ENCODE measurements at regions not wholly inside any gene's neighbourhood (a gene's known extent, or its start where the extent isn't known, plus 50 kb on each side); places are given as distances from the start of the nearest gene placed in this dataset.

DNA sequence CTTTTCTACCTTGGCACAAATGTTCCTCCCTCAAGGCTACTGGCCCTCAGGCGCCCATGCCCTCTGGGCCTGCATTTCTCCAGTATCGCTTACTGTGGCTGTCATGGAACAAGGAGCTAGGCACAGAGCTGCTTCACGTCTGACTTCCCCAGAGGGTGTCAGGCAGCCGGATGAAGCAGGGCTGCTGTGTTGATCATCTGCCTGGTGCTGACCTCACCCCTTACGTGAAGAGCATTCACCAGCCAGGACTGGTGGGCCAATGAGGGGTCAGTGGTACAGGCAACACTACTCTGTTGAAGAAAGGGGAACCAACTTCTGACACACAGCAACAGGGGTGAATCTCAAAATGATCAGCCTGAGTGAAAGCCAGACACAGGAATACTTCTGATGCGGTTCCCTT is 215.5 kb upstream of the GALNT2 start:
- DNase-seq (ENCODE audit: low read depth), result no peak
- no peak overlapping the region for H3K4me3 ChIP-seq (ENCODE audit: low read length)
- TF ChIP-seq, protein P1, sequence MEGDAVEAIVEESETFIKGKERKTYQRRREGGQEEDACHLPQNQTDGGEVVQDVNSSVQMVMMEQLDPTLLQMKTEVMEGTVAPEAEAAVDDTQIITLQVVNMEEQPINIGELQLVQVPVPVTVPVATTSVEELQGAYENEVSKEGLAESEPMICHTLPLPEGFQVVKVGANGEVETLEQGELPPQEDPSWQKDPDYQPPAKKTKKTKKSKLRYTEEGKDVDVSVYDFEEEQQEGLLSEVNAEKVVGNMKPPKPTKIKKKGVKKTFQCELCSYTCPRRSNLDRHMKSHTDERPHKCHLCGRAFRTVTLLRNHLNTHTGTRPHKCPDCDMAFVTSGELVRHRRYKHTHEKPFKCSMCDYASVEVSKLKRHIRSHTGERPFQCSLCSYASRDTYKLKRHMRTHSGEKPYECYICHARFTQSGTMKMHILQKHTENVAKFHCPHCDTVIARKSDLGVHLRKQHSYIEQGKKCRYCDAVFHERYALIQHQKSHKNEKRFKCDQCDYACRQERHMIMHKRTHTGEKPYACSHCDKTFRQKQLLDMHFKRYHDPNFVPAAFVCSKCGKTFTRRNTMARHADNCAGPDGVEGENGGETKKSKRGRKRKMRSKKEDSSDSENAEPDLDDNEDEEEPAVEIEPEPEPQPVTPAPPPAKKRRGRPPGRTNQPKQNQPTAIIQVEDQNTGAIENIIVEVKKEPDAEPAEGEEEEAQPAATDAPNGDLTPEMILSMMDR (conservative IDR thresholded peaks at IDR 0.05; ENCODE audit: low read depth, low read length), result no peak

DNA sequence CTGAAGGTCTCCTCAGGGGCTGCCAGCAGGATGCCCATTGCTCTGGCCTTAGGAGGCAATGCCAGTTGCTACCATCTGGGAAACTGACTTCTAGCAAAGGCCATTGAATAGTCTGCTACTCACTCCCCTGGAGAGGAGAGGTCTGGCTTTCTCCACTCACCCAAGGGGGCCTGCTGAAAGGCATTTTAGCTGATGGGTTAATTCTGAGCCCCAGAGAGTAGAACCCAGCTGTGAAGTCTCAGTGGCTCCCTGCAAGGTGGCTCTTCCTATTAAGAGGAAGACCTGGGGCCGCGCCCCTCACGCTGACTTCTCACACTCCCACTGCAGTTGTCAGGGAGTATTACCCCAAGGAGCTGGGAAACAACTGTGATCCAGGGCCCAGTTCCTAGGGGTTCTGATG is 213.3 kb upstream of the GALNT2 start:
- TF ChIP-seq, protein P1 (conservative IDR thresholded peaks at IDR 0.05; ENCODE audit: low read depth, low read length), result no peak

DNA sequence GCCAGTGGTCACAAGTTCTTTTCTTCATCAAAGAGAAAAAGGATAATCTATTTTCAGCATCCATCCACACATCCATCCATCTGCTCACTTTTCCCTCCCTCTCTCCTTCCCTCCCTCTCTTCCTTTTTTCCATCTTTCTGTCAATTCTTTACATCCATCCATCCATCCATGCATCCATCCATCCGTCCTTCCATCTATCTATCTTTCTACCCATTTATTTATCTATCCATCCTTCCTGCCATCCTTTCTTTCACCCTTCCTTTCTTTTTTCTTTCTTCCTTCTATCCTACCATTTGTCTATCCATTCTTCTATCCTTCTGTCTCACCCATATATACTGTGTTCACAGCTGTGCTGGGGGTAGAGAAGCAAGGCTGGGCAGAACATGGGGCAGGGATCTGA is 212.4 kb upstream of the GALNT2 start:
- TF ChIP-seq, protein P1 (conservative IDR thresholded peaks at IDR 0.05; ENCODE audit: low read depth, low read length), result no peak
- no peak for DNase-seq (ENCODE audit: low read depth)
- no peak overlapping the region for H3K4me3 ChIP-seq (ENCODE audit: low read length)

More for the DNA sequence above, 213.3 kb upstream of the GALNT2 start:
- no peak overlapping the region for H3K4me3 ChIP-seq (ENCODE audit: low read length)
- DNase-seq (ENCODE audit: low read depth), result no peak

DNA sequence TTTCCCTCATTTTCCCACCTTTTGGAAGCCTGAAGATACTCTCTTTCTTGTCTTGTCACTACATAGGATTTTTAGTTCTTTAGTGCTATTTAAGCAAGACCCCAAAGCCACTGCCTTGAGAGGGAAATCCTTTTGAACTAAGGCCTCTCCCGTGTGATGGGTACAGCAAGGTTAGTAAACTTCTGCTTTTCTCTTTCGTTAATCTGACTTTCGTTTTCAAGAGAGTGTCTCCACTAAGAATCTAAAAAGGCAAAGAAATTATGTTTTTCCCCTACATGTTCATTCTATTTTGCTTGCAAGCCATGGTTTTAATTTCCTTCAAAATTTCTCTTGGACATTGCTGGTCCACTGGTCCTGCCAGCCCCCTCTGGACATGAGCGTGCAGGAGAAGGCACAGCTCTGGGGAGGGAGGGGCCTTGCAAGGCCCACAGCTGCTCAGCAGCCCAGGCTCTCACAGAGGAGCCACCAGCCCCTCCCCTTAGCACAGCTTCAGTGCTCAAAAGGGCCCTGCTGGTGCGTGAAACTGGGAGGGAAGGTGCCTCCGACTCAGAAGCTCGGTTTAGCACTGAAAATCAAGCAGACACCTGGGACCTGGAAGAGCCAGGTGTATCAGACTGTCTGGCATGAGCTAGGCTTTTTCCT is 210.9 kb upstream of the GALNT2 start:
- DNase-seq (ENCODE audit: low read depth), result no peak
- TF ChIP-seq, protein P1 (conservative IDR thresholded peaks at IDR 0.05; ENCODE audit: low read depth, low read length), result no peak
- H3K4me3 ChIP-seq (ENCODE audit: low read length), result no peak overlapping the region

DNA sequence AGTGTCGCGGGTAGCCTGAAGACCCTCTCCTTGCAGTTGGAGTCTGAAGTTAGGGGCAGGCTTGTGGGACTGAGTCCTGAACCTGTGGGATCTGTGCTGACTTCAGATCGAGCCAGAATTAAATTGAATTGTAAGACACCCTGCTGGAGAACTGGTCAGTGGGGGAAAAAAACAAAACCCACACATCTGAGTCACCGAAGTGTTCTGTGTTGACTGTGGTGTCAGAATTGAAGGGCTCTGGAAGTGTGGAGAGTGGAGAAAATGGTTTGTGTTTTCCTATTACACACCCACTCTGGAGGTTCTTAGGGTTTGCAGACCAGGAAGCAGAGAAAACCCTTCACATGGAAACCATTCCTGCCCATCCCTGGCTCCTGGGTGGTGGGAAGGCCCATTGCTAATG is 209.5 kb upstream of the GALNT2 start:
- TF ChIP-seq, protein P1 (conservative IDR thresholded peaks at IDR 0.05; ENCODE audit: low read depth, low read length), result no peak
- DNase-seq (ENCODE audit: low read depth), result no peak

DNA sequence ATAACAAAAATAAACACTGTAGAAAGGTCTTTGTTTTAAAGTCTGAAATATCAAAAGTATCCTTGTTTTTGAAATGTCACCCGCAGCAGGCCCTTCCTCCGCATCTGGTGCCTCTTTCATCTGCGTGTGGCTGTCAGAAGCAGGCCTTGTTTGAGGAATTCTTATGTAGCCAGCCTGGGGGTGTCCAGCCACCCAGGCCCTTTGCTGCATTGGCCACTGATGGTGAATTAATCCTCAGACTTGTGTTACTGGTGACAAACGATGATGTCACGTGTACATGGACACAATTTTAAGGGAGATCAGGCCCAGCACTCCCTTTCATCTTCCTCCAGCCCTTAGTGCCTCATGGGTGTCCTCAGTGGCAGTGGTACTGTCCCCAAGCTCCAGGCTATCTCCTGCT is 208.0 kb upstream of the GALNT2 start:
- no peak overlapping the region for H3K4me3 ChIP-seq (ENCODE audit: low read length)
- TF ChIP-seq, protein P1 (conservative IDR thresholded peaks at IDR 0.05; ENCODE audit: low read depth, low read length), result no peak
- DNase-seq (ENCODE audit: low read depth), result no peak

More for the DNA sequence above, 209.5 kb upstream of the GALNT2 start:
- H3K4me3 ChIP-seq (ENCODE audit: low read length), result no peak overlapping the region

DNA sequence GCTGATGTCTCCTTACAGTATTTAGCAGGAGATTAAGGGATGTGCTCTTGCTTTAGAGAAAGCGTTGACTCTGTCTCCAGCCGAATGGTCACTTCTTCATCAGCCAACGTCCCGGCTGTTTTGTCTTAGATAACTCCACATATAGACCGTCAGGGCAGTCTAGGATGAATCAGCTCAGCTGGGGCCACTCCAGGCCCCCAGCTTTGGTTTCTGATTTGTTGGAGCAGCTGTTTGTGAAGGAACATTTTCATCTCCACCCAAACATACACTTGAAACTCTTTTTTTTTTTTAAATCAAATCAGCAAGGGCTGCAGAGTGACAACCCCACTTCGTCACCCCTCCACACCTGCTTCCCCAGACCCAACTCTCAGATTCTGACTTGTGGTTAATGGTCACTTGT is 206.1 kb upstream of the GALNT2 start:
- TF ChIP-seq, protein P1 (conservative IDR thresholded peaks at IDR 0.05; ENCODE audit: low read depth, low read length), result no peak
- no peak for DNase-seq (ENCODE audit: low read depth)

More for the DNA sequence above, 206.1 kb upstream of the GALNT2 start:
- H3K4me3 ChIP-seq (ENCODE audit: low read length), result no peak overlapping the region
